Hepatic stellate cell (primary cell): ENCODE measurements at regions not wholly inside any gene's neighbourhood (a gene's known extent, or its start where the extent isn't known, plus 50 kb on each side); places are given as distances from the start of the nearest gene placed in this dataset.

Experiments used
- DNase-seq: peaks from one replicate; pipeline ENCODE4 v3.0.0; 2011; ENCODE audit warnings: low spot score

DNA sequence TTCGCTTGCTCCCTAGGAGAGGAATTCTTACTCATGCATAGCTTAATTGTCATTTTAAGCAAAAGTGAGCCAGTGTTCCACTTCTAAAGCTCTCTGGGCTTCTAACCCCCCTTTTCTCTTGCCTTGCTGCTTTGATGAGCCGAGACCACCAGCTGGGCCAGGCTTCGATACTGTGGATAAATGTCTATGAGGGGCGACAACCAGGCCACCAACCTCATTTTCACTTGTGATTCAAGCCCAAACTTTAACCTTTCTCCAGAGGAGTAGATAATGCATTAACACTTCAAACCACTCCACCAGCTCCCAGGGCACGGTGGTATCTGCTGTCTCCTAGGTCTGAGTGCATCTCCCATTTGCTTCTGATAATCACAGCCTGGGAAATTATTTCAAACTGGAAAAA is 205.6 kb downstream of the PSAT1 start:
- no peak for DNase-seq

DNA sequence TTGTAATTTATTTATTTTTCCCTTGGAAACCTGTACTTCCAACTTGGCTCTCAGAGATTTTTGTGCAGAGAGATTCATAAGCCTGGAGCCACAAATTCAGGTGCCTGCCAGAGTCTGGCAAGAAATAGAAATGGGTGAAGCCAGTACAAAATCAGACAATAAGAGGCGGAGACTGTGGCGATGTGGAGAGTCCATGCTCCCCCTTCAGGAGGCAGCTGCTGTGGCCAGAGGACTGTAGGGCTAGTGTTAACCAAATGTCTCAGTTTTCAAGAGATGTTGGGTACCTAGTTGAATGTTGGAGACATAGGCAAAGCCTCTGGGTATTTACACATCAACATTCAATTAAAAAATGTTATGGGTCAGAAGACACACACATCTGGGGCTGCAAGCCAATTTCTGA is 208.6 kb downstream of the PSAT1 start:
- DNase-seq: no peak

GRCh38 chr9:78507037-78507436 is 210.1 kb downstream of the PSAT1 start:
- DNase-seq: no peak

GRCh38 chr9:78510035-78510434 is 213.1 kb downstream of the PSAT1 start:
- no peak for DNase-seq

- no peak for DNase-seq
Observed at GRCh38 chr9:78515108-78515507, 218.2 kb downstream of the PSAT1 start.

DNA sequence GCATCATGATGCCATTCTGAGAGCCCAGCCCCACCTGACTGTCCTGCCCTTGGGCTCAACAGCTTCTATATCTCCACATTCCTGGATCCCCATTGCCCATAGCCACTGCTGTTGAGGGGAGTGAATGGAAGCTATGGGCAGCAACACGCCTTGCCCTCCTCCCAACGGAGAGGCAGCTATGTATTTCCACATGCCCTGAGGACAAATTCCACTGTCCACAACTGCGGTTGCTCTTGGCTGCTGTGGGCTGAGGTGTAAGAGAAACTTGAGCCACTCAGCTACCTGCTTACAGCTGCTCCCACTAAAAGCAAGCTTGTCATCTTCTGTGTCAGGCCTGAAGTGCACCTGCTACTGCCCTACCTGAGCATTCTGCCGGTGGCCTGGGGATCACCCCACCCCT is 222.9 kb downstream of the PSAT1 start:
- DNase-seq: no peak

- no peak for DNase-seq
Observed at GRCh38 chr9:78521680-78522079, 224.8 kb downstream of the PSAT1 start.

GRCh38 chr9:78525986-78526560 is 229.1 kb downstream of the PSAT1 start:
- no peak for DNase-seq

DNA sequence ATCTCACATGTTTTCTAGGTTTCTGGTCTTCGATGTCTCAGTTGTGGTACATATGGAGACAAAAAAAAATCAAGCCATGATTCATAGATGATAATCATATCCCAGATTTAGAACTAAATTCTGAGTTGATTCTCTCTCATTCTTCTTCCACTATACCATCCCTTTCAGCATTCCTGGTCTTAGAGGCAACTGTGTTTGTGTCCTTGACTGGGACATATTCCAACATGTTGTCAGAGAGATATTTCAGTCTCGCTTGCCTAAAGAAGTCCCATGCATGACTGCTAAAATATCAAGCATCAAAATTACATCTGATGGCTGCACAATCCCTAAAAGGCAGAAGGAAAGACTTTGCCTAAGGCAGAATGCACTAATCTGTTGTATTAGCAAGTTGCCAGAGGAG is 236.6 kb downstream of the PSAT1 start:
- DNase-seq: peak; percentile 19

DNA sequence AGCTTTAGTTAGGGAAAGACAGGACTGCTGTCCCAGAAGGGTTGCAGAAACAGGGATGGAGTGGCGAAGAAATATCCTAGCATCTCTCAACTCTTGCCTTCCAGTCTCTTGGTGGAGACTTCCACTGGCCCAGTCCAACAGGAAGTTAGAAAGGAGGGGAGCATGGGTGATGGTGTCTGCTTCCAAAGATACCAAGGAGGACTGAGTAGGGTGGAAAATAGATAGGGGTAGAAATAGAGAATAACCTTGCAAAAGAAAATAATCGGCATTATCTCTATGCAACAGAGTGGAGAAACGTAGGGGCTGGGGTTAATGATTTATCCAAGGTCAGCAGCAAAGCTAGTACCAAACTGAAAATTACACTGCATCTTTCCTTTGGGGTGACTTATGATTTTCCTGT is 242.3 kb downstream of the PSAT1 start:
- DNase-seq: no peak

- DNase-seq: peak; percentile 47
Observed at GRCh38 chr9:78539904-78540303, 243.0 kb downstream of the PSAT1 start.

- DNase-seq: no peak
Observed at GRCh38 chr9:78541868-78542443, 245.0 kb downstream of the PSAT1 start.

GRCh38 chr9:78542491-78543181 is 245.7 kb downstream of the PSAT1 start:
- no peak for DNase-seq

GRCh38 chr9:78543353-78543752 is 246.4 kb downstream of the PSAT1 start:
- DNase-seq: no peak

- DNase-seq: no peak
Observed at GRCh38 chr9:78544230-78544629, 247.3 kb downstream of the PSAT1 start.

- no peak for DNase-seq
Observed at GRCh38 chr9:78547831-78548230, 250.9 kb downstream of the PSAT1 start.

GRCh38 chr9:78548670-78549069 is 251.7 kb downstream of the PSAT1 start:
- no peak for DNase-seq

DNA sequence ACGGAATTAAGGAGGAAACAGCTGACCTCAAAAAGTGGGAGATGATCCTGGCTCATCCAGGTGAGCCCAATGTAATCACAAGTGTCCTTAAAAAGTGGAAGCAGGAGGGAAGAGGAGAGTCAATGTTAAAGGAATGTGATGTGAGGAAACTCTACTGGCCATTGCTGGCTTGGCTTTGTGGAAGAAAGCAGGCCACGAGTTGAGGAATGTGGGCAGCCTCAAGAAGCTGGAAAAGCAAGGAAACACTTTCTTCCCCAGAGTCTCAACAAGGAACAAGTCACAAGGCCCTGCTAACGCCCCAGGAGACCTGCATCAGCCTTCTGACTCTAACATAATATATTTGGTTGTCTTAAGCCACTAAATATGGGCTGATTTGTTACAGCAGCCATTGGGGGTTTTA is 252.8 kb downstream of the PSAT1 start:
- DNase-seq: no peak

- DNase-seq: no peak
Observed at GRCh38 chr9:78552802-78553201, 255.9 kb downstream of the PSAT1 start.

GRCh38 chr9:78557540-78557939 is 260.6 kb downstream of the PSAT1 start:
- no peak for DNase-seq

DNA sequence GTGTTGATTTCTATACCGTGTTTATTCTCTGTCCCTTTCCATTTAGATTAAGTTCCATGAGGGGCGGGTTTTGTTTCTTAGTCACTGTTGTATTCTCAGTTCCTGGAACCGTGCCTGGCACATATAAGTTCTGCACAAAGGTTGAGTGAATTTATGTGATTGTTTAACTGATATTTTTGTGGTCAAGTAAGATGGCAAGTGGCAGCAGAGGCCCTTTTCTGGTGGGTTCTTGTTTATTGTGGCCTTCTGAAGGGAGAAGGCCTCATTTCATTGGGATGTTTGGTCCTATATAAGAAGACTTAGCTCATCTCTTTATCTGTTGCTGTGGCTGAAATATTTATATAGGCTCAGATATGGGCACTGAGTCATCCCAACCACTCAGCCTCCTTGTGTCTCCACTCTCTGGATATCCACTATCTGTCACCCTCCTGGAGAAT is 262.5 kb downstream of the PSAT1 start:
- peak; percentile 32 for DNase-seq

DNA sequence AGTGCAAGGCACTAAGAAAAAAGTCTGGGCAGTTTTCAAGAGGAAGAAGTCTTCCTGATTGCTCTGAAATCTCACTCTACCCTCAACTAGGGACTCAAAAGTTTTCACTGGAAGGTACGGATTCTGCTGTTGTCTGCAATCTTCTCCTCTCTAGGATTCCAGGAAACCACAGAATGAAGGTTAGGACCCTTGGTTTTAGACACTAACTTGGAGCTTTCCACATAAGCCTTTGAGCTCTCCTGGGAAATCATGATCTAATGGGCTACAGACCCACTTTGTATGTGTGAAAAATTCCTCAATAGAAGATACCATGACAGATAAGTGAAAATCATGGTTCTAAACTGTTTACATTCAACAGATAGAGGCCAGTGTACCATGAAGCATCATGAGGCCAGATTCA is 265.1 kb downstream of the PSAT1 start:
- no peak for DNase-seq

GRCh38 chr9:78563269-78563668 is 266.3 kb downstream of the PSAT1 start:
- DNase-seq: no peak

GRCh38 chr9:78565481-78565880 is 268.6 kb downstream of the PSAT1 start:
- DNase-seq: no peak
